NB4 (cell line): ENCODE measurements at regions not wholly inside any gene's neighbourhood (a gene's known extent, or its start where the extent isn't known, plus 50 kb on each side); places are given as distances from the start of the nearest gene placed in this dataset.
A peak's percentile ranks its signal among the peaks of the same experiment; 100 is the strongest.

Source experiments
- DNase-seq: peaks from one replicate; pipeline ENCODE4 v3.0.0; 2010; ENCODE audit warnings: low read depth
- H3K4me3 ChIP-seq: one replicate; pipeline ENCODE4 v1.5.1; 2011; ENCODE audit warnings: mild to moderate bottlenecking, low read depth, low read length, moderate library complexity
- CTCF ChIP-seq: IDR thresholded peaks from one replicate; pipeline ENCODE4 v1.5.1; 2012; ENCODE audit warnings: low read depth, low read length
- MAX ChIP-seq: IDR thresholded peaks from 2 replicates; pipeline ENCODE4 v1.6.1; 2011; ENCODE audit warnings: low read depth, low read length
- MYC ChIP-seq: IDR thresholded peaks from 2 replicates; pipeline ENCODE4 v1.6.1; 2011; ENCODE audit warnings: low read depth, low read length
- POLR2A ChIP-seq: IDR thresholded peaks from 2 replicates; pipeline ENCODE4 v1.6.1; 2011; ENCODE audit warnings: mild to moderate bottlenecking; ENCODE audit not compliant: insufficient read length; ENCODE audit errors: extremely low read depth

GRCh38 chr14:45793081-45793480 is 540.1 kb upstream of the MIS18BP1 start:
- DNase-seq = no peak
- no peak for TF ChIP-seq CTCF
- no peak for TF ChIP-seq MAX
- TF ChIP-seq POLR2A = no peak
- no peak for TF ChIP-seq MYC

GRCh38 chr14:45790293-45790692 is 537.3 kb upstream of the MIS18BP1 start:
- no peak for DNase-seq
- TF ChIP-seq POLR2A (no peak), MYC (no peak)
- no peak overlapping the region for H3K4me3 ChIP-seq

More at GRCh38 chr14:45793081-45793480, 540.1 kb upstream of the MIS18BP1 start:
- no peak overlapping the region for H3K4me3 ChIP-seq

GRCh38 chr14:45787167-45787566 is 534.2 kb upstream of the MIS18BP1 start:
- no peak overlapping the region for H3K4me3 ChIP-seq
- TF ChIP-seq MYC (no peak), MAX (no peak), POLR2A (no peak), CTCF (no peak)
- peak; percentile 5 for DNase-seq

DNA sequence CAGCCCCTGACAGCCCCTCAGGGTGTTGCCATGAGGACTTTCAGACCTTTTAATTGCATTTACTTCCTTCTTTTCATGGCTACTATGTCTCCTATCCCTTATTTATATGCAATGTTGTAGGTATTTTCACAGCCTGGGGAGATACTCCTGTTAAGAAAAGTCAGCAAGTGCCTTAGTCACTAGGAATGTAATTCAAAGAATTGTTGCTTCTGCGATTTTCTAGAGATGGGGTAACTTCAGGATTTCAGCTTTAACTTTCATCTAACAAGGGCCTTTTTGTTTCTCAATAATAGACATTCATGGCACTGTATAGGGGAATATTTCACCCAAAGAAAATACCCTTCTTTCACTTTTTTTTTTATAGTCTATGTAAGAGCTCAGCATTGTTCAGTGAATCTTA is 533.3 kb upstream of the MIS18BP1 start:
- TF ChIP-seq CTCF = no peak
- no peak overlapping the region for H3K4me3 ChIP-seq
- no peak for DNase-seq

- no peak overlapping the region for H3K4me3 ChIP-seq
- TF ChIP-seq MAX = no peak
- TF ChIP-seq POLR2A = no peak
- TF ChIP-seq MYC = no peak
- TF ChIP-seq CTCF = no peak
- no peak for DNase-seq
Measured at GRCh38 chr14:45785240-45785639, 532.2 kb upstream of the MIS18BP1 start.

- TF ChIP-seq MYC (no peak), CTCF (no peak), MAX (no peak), POLR2A (no peak)
Measured at GRCh38 chr14:45766247-45766646, 513.2 kb upstream of the MIS18BP1 start.

More at GRCh38 chr14:45766247-45766646, 513.2 kb upstream of the MIS18BP1 start:
- no peak for DNase-seq
- H3K4me3 ChIP-seq = no peak overlapping the region
